ENCODE measurements at regions not wholly inside any gene's neighbourhood (a gene's known extent, or its start where the extent isn't known, plus 50 kb on each side); places are given as distances from the start of the nearest gene placed in this dataset.

GRCh38 chr6:79788756-79789155, 157.6 kb downstream of the SH3BGRL2 start:
- TF ChIP-seq NFIC (IDR thresholded peaks at IDR 0.05) (no peak), ZBTB7A (IDR thresholded peaks at IDR 0.05; ENCODE audit: low read depth) (no peak), EP300 (IDR thresholded peaks at IDR 0.05; ENCODE audit: borderline replicate concordance) (no peak)

All from Ishikawa (cell line).